Panc1 (cell line): ENCODE measurements at regions not wholly inside any gene's neighbourhood (a gene's known extent, or its start where the extent isn't known, plus 50 kb on each side); places are given as distances from the start of the nearest gene placed in this dataset.

Source experiments
- POLR2AphosphoS5 ChIP-seq: IDR thresholded peaks from 2 replicates; pipeline ENCODE4 v1.6.1; 2012; ENCODE audit warnings: mild to moderate bottlenecking, low read depth, low read length, moderate library complexity
- TCF7L2 ChIP-seq: IDR thresholded peaks from 2 replicates; pipeline ENCODE4 v1.6.1; 2011; ENCODE audit warnings: mild to moderate bottlenecking, low read depth, low read length, inconsistent platforms
- TF ChIP-seq, protein P1 (sequence below): fragments of 450-650 bp; IDR thresholded peaks from 2 replicates; pipeline ENCODE4 v1.5.1; 2017; ENCODE audit warnings: mild to moderate bottlenecking
- TF ChIP-seq, protein P2 (sequence below), 2 experiments: IDR thresholded peaks; 2 replicates each; pipeline ENCODE4 v1.6.1; 2011 to 2012; ENCODE audit warnings: low read depth in 2 of 2, control low read depth in 1 of 2, low read length in 1 of 2, mild to moderate bottlenecking in 1 of 2, moderate library complexity in 1 of 2; ENCODE audit not compliant: insufficient read depth in 1 of 2

DNA sequence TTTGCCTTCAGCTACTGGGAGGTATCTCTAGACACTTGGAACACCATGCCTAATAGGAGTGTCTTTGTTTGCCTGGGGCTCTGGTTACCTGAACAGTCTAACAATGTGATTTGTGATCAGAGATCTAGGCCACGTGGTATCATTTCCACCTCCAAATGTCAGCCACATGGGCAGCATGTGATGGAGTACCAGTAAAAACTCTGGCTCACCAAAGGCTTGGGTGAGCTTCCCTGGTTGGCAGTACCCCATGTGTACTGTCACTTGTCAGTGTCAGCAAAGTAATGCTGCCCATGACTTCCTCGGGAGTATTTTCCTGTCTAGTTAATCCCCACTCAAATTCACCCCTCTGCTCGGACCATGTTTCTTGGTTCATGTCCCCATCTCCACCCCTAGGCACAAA is 195.2 kb upstream of the LRFN2 start:
- TF ChIP-seq, protein P1, sequence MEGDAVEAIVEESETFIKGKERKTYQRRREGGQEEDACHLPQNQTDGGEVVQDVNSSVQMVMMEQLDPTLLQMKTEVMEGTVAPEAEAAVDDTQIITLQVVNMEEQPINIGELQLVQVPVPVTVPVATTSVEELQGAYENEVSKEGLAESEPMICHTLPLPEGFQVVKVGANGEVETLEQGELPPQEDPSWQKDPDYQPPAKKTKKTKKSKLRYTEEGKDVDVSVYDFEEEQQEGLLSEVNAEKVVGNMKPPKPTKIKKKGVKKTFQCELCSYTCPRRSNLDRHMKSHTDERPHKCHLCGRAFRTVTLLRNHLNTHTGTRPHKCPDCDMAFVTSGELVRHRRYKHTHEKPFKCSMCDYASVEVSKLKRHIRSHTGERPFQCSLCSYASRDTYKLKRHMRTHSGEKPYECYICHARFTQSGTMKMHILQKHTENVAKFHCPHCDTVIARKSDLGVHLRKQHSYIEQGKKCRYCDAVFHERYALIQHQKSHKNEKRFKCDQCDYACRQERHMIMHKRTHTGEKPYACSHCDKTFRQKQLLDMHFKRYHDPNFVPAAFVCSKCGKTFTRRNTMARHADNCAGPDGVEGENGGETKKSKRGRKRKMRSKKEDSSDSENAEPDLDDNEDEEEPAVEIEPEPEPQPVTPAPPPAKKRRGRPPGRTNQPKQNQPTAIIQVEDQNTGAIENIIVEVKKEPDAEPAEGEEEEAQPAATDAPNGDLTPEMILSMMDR: no peak
- no peak for TF ChIP-seq TCF7L2
- TF ChIP-seq POLR2AphosphoS5: no peak
- TF ChIP-seq, protein P2, sequence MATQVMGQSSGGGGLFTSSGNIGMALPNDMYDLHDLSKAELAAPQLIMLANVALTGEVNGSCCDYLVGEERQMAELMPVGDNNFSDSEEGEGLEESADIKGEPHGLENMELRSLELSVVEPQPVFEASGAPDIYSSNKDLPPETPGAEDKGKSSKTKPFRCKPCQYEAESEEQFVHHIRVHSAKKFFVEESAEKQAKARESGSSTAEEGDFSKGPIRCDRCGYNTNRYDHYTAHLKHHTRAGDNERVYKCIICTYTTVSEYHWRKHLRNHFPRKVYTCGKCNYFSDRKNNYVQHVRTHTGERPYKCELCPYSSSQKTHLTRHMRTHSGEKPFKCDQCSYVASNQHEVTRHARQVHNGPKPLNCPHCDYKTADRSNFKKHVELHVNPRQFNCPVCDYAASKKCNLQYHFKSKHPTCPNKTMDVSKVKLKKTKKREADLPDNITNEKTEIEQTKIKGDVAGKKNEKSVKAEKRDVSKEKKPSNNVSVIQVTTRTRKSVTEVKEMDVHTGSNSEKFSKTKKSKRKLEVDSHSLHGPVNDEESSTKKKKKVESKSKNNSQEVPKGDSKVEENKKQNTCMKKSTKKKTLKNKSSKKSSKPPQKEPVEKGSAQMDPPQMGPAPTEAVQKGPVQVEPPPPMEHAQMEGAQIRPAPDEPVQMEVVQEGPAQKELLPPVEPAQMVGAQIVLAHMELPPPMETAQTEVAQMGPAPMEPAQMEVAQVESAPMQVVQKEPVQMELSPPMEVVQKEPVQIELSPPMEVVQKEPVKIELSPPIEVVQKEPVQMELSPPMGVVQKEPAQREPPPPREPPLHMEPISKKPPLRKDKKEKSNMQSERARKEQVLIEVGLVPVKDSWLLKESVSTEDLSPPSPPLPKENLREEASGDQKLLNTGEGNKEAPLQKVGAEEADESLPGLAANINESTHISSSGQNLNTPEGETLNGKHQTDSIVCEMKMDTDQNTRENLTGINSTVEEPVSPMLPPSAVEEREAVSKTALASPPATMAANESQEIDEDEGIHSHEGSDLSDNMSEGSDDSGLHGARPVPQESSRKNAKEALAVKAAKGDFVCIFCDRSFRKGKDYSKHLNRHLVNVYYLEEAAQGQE (IDR thresholded peaks at IDR 0.05; ENCODE audit: insufficient read depth in 1 of 2, low read depth in 2 of 2, low read length in 1 of 2): no peak
